ENCODE measurements at regions not wholly inside any gene's neighbourhood (a gene's known extent, or its start where the extent isn't known, plus 50 kb on each side); places are given as distances from the start of the nearest gene placed in this dataset.

GRCh38 chr14:38045461-38045860 is 162.2 kb upstream of the SSTR1 start:
- TF ChIP-seq CTCF (IDR thresholded peaks at IDR 0.05) (no peak), POLR2A (IDR thresholded peaks at IDR 0.05) (no peak)
